GM12865 (cell line): ENCODE measurements at regions not wholly inside any gene's neighbourhood (a gene's known extent, or its start where the extent isn't known, plus 50 kb on each side); places are given as distances from the start of the nearest gene placed in this dataset.

Experiments used
- DNase-seq: peaks from one replicate; pipeline ENCODE4 v3.0.0; 2010; ENCODE audit warnings: low read depth
- H3K4me3 ChIP-seq: 2 replicates; pipeline ENCODE4 v1.5.1; 2011; ENCODE audit warnings: mild to moderate bottlenecking, low read depth, low read length, control low read depth
- TF ChIP-seq, protein P1 (sequence below): IDR thresholded peaks from 2 replicates; pipeline ENCODE4 v1.5.1; 2011; ENCODE audit warnings: low read length, control low read depth, low read depth, inconsistent platforms; ENCODE audit not compliant: insufficient read depth; ENCODE audit errors: missing control alignments

DNA sequence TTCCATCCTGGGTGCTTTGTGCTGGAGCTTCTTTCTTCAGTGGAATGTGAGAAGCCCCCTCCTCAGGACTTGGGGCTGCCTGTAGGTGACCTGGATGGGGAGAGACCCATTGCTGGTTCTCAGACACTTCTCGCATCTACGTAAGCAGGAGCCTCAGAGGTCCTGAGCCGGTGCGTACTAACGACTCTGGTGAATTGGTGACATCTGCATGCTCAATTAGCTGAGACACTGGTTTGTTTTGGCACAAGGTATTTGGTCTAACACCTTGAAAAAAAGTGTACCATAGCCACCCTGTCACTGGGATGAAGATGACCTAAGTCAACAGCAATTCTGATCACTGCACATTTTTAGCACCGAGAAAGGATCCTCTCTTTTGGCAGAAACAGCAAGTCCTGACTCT is 57.7 kb downstream of the LRRC30 start:
- TF ChIP-seq, protein P1, sequence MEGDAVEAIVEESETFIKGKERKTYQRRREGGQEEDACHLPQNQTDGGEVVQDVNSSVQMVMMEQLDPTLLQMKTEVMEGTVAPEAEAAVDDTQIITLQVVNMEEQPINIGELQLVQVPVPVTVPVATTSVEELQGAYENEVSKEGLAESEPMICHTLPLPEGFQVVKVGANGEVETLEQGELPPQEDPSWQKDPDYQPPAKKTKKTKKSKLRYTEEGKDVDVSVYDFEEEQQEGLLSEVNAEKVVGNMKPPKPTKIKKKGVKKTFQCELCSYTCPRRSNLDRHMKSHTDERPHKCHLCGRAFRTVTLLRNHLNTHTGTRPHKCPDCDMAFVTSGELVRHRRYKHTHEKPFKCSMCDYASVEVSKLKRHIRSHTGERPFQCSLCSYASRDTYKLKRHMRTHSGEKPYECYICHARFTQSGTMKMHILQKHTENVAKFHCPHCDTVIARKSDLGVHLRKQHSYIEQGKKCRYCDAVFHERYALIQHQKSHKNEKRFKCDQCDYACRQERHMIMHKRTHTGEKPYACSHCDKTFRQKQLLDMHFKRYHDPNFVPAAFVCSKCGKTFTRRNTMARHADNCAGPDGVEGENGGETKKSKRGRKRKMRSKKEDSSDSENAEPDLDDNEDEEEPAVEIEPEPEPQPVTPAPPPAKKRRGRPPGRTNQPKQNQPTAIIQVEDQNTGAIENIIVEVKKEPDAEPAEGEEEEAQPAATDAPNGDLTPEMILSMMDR = no peak
- DNase-seq = no peak
- H3K4me3 ChIP-seq = no peak overlapping the region

DNA sequence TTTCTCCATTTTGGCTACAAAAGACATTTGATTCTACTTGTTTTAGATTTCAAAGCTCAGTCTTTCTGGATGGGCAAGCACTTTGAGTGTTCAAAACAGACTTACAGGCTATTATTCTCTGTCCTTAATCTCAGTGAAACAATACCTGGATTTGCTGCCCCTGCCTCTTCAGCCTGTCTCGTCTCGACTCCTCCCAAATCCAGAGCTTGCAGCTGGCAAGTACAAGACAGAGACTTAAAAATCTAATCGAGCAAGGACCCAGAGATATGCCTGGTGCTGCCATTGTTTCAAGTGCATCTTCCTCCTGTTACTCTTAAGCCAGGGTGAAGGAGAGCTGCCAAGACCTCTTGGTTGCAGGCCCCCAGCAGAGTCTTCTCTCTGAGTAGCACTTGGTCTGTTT is 59.2 kb downstream of the LRRC30 start:
- no peak overlapping the region for H3K4me3 ChIP-seq
- DNase-seq = no peak
- TF ChIP-seq, protein P1 = no peak

GRCh38 chr18:7291046-7291445 is 60.2 kb downstream of the LRRC30 start:
- TF ChIP-seq, protein P1 = no peak
- no peak overlapping the region for H3K4me3 ChIP-seq
- no peak for DNase-seq

DNA sequence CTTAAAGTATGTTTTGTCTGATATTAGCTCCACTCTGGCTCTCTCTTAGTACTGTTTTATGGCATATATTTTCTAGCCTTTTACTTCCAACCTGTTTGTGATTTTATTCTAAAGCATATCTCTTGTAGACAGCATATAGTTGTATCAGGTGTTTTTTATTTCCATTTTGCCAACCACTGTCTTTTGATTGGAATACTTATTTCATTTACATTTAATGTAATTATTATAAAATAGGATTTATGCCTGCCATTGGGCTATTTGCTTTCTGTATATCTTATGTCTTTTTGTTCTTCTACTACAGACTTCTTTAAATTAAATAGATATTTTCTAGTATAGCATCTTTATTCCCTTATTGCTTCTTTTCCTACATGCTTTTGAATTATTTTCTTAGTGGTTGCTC is 67.3 kb downstream of the LRRC30 start:
- no peak for DNase-seq
- no peak overlapping the region for H3K4me3 ChIP-seq
- TF ChIP-seq, protein P1 = no peak

DNA sequence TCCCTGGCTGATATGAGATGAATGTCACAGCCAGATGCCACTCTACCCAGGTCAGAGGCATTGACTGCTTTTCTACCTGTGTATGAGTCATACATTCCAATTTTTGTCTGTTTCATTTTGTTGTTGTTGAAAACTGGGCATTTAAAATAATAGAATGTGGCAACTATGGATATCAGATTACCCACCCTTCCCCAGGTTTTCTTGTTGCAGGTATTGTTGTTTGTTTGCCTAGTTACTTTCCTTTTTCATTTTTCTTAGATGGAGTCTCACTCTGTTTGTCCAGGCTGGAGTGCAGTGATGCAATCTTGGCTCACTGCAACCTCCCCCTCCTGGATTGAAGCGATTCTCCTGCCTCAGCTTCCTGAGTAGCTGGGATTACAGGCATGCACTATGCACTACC is 70.2 kb downstream of the LRRC30 start:
- no peak overlapping the region for H3K4me3 ChIP-seq
- TF ChIP-seq, protein P1 = no peak
- DNase-seq = no peak

GRCh38 chr18:7303316-7304060 is 72.6 kb downstream of the LRRC30 start:
- H3K4me3 ChIP-seq = no peak overlapping the region
- no peak for DNase-seq
- TF ChIP-seq, protein P1 = no peak

DNA sequence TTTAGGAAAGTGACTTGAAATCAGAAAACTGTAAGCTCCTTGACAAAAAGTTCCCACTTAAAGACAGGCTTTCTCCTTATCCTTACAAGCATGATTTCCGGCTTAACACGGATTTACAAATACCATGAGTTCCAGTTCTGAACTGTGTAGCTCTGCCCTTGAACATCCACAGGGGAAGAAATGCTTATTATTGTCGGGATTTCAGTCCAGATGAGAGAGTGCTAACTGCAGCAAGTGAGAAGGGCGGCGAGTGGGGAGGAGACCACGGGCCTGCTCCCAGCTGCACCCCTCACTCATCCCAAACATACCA is 73.1 kb downstream of the LRRC30 start:
- no peak overlapping the region for H3K4me3 ChIP-seq
- no peak for DNase-seq
- TF ChIP-seq, protein P1 = no peak
